ENCODE measurements at regions not wholly inside any gene's neighbourhood (a gene's known extent, or its start where the extent isn't known, plus 50 kb on each side); places are given as distances from the start of the nearest gene placed in this dataset.
"Not testable (repeated sequence)": the region's sequence is repeated elsewhere in the genome, so short reads cannot be mapped to it uniquely, and the experiment has no call there.

GRCh38 chr5:101720033-101720432, 576.1 kb downstream of the SLCO4C1 start:
- no peak for DNase-seq

- DNase-seq, result no peak
Measured at GRCh38 chr5:101717721-101718120, 578.4 kb downstream of the SLCO4C1 start.

GRCh38 chr5:101716941-101717340, 579.1 kb downstream of the SLCO4C1 start:
- no peak for DNase-seq

- DNase-seq, result not testable (repeated sequence)
Measured at GRCh38 chr5:101715790-101716189, 580.3 kb downstream of the SLCO4C1 start.

GRCh38 chr5:101689306-101689705, 606.8 kb downstream of the SLCO4C1 start:
- no peak for DNase-seq

GRCh38 chr5:101688156-101688555, 607.9 kb downstream of the SLCO4C1 start:
- DNase-seq, result no peak

GRCh38 chr5:101687349-101687985, 608.6 kb downstream of the SLCO4C1 start:
- no peak for DNase-seq

GRCh38 chr5:101686536-101687157, 609.4 kb downstream of the SLCO4C1 start:
- DNase-seq, result no peak

- DNase-seq, result no peak
Measured at GRCh38 chr5:101679816-101680215, 616.3 kb downstream of the SLCO4C1 start.

GRCh38 chr5:101678481-101679193, 617.4 kb downstream of the SLCO4C1 start:
- DNase-seq, result peak; percentile 60 to 72

- DNase-seq, result no peak
Measured at GRCh38 chr5:101677961-101678360, 618.1 kb downstream of the SLCO4C1 start.

- no peak for DNase-seq
Measured at GRCh38 chr5:101676646-101677045, 619.4 kb downstream of the SLCO4C1 start.

GRCh38 chr5:101675510-101676219, 620.4 kb downstream of the SLCO4C1 start:
- DNase-seq, result no peak

GRCh38 chr5:101673120-101673519, 623.0 kb downstream of the SLCO4C1 start:
- no peak for DNase-seq

GRCh38 chr5:101664071-101664791, 631.9 kb downstream of the SLCO4C1 start:
- no peak for DNase-seq

- DNase-seq, result peak; percentile 8 to 39
Measured at GRCh38 chr5:101663543-101663942, 632.5 kb downstream of the SLCO4C1 start.

- no peak for DNase-seq
Measured at GRCh38 chr5:101662263-101662662, 633.8 kb downstream of the SLCO4C1 start.

- DNase-seq, result no peak
Measured at GRCh38 chr5:101658433-101658832, 637.7 kb downstream of the SLCO4C1 start.

- DNase-seq, result no peak
Measured at GRCh38 chr5:101653996-101654395, 642.1 kb downstream of the SLCO4C1 start.

GRCh38 chr5:101647861-101648260, 648.2 kb downstream of the SLCO4C1 start:
- DNase-seq, result no peak

- no peak for DNase-seq
Measured at GRCh38 chr5:101643794-101644193, 652.3 kb downstream of the SLCO4C1 start.

- DNase-seq, result no peak
Measured at GRCh38 chr5:101637599-101637998, 658.5 kb downstream of the SLCO4C1 start.

GRCh38 chr5:101627770-101628169, 668.3 kb downstream of the SLCO4C1 start:
- DNase-seq, result peak in 1 of 2 experiments; percentile 19

Measured in Kasumi-1 (cell line).